Panc1 (cell line): ENCODE measurements at regions not wholly inside any gene's neighbourhood (a gene's known extent, or its start where the extent isn't known, plus 50 kb on each side); places are given as distances from the start of the nearest gene placed in this dataset.

ENCODE experiments used
- ATAC-seq: fragments of 200-7000 bp; cut with Tn5 transposase; 2 replicates; pipeline ENCODE4 v1.9.1; 2020; ENCODE audit warnings: mild to moderate bottlenecking, moderate library complexity
- BruUV-seq: library from RNA; stranded (reverse); fragments of 400-500 nt; replicated peaks from 2 replicates; lab custom pipeline; 2021; lab: Mats Ljungman, UMichigan
- CTCF ChIA-PET: fragments of 300-600 bp; sonication (Branson Sonifier 250); formaldehyde crosslinking; loops from one replicate; lab custom pipeline; 2022; ENCODE audit warnings: antibody characterized with exemption; lab: Charles Lee
- POLR2A ChIA-PET: fragments of 300-600 bp; sonication (Branson Sonifier 250); formaldehyde crosslinking; loops from one replicate; lab custom pipeline; 2022; ENCODE audit warnings: antibody characterized with exemption; lab: Charles Lee
- DNase-seq: peaks from one replicate; pipeline ENCODE4 v3.0.0-alpha.2; 2010; ENCODE audit warnings: low read depth, low spot score
- H3K27ac ChIP-seq: 2 replicates; pipeline ENCODE4 v1.5.1; 2011; ENCODE audit warnings: mild to moderate bottlenecking, low read length, inconsistent platforms
- H3K27me3 ChIP-seq: fragments of 200-500 bp; sonication (Bioruptor generic); 2 replicates; pipeline ENCODE4 v1.6.0; 2014; ENCODE audit warnings: low read length, inconsistent platforms; ENCODE audit not compliant: control insufficient read depth, insufficient read depth
- H3K36me3 ChIP-seq: fragments of 200-500 bp; sonication (Bioruptor generic); 2 replicates; pipeline ENCODE4 v1.5.1; 2014; ENCODE audit warnings: inconsistent platforms, mild to moderate bottlenecking, low read length, moderate library complexity; ENCODE audit not compliant: control insufficient read depth, insufficient read depth
- H3K4me1 ChIP-seq: 2 replicates; pipeline ENCODE4 v1.5.1; 2011; ENCODE audit warnings: inconsistent platforms, mild to moderate bottlenecking, low read length, moderate library complexity; ENCODE audit not compliant: control insufficient read depth, insufficient read depth
- H3K4me3 ChIP-seq, 2 experiments: 2 replicates each; pipeline ENCODE4 v1.5.1; 2011 to 2012; ENCODE audit warnings: low read depth in 2 of 2, low read length in 2 of 2, mild to moderate bottlenecking in 2 of 2, inconsistent platforms in 1 of 2, moderate library complexity in 1 of 2
- H3K9me3 ChIP-seq: fragments of 200-500 bp; sonication (Bioruptor generic); 2 replicates; pipeline ENCODE4 v1.5.1; 2014; ENCODE audit warnings: low read depth, mild to moderate bottlenecking, inconsistent platforms, low read length, moderate library complexity; ENCODE audit not compliant: control insufficient read depth, insufficient read depth
- CTCF ChIP-seq: fragments of 450-650 bp; IDR thresholded peaks from 2 replicates; pipeline ENCODE4 v1.5.1; 2017; ENCODE audit warnings: mild to moderate bottlenecking
- POLR2AphosphoS5 ChIP-seq: IDR thresholded peaks from 2 replicates; pipeline ENCODE4 v1.6.1; 2012; ENCODE audit warnings: mild to moderate bottlenecking, low read depth, low read length, moderate library complexity
- REST ChIP-seq, 2 experiments: IDR thresholded peaks; 2 replicates each; pipeline ENCODE4 v1.6.1; 2011 to 2012; ENCODE audit warnings: low read depth in 2 of 2, control low read depth in 1 of 2, low read length in 1 of 2, mild to moderate bottlenecking in 1 of 2, moderate library complexity in 1 of 2; ENCODE audit not compliant: insufficient read depth in 1 of 2
- SIN3A ChIP-seq: IDR thresholded peaks from 2 replicates; pipeline ENCODE4 v1.6.1; 2012; ENCODE audit warnings: low read depth, mild to moderate bottlenecking, low read length, moderate library complexity, borderline replicate concordance; ENCODE audit not compliant: insufficient read depth
- TCF7L2 ChIP-seq: IDR thresholded peaks from 2 replicates; pipeline ENCODE4 v1.6.1; 2011; ENCODE audit warnings: mild to moderate bottlenecking, low read depth, low read length, inconsistent platforms
- in situ Hi-C: cut with HindIII; loops from 2 replicates; pipeline ENCODE4 v1.10.0; 2016; ENCODE audit warnings: low sequenced_read_pairs, low pct_unique_long_range_greater_than_20kb
- intact Hi-C: fragments of 100-400 bp; cut with micrococcal nuclease; formaldehyde crosslinking; loops from one replicate; pipeline ENCODE4 v1.10.0; 2022; ENCODE audit not compliant: unreplicated experiment

- Histone ChIP-seq H3K4me3 (no peak overlapping the region), H3K27me3 (peaks cover 14% of the 10 kb centered on the region), H3K27ac (no peak overlapping the region), H3K4me1 (no peaks in the 10 kb centered on the region), H3K9me3 (no peaks in the 10 kb centered on the region), H3K36me3 (no peaks in the 10 kb centered on the region)
- ATAC-seq (no peak), DNase-seq (no peak)
- TF ChIP-seq POLR2AphosphoS5 (no peak), TCF7L2 (no peak), SIN3A (no peak), CTCF (no peak), REST (IDR thresholded peaks at IDR 0.05; ENCODE audit: insufficient read depth in 1 of 2, low read depth in 2 of 2, low read length in 1 of 2) (no peak)
- ChIA-PET POLR2A (interaction anchor here (0.7 kb wide), 1 partner anchor 95 kb away, joined by 3 read pairs; no protein-coding TSS in a partner anchor), CTCF (no interaction called here)
- BruUV-seq: no TSS peak
- in situ Hi-C loops (no loop called here), intact Hi-C loops (no loop called here)
Observed at GRCh38 chr2:175275539-175275938, 94.0 kb upstream of the ATP5MC3 start.

GRCh38 chr2:175259164-175259563 is 77.7 kb upstream of the ATP5MC3 start:
- Histone ChIP-seq H3K27me3 (peaks cover 3% of the 10 kb centered on the region; the same call in 1 of the 2 replicates), H3K4me3 (no peak overlapping the region), H3K36me3 (no peaks in the 10 kb centered on the region), H3K9me3 (no peaks in the 10 kb centered on the region), H3K27ac (no peak overlapping the region), H3K4me1 (no peaks in the 10 kb centered on the region)
- no peak for TF ChIP-seq SIN3A
- no peak for TF ChIP-seq POLR2AphosphoS5
- no peak for TF ChIP-seq REST (IDR thresholded peaks at IDR 0.05; ENCODE audit: insufficient read depth in 1 of 2, low read depth in 2 of 2, low read length in 1 of 2)
- no peak for TF ChIP-seq TCF7L2
- TF ChIP-seq CTCF: no peak
- intact Hi-C loops: no loop called here
- ATAC-seq (no peak), DNase-seq (no peak)
- ChIA-PET POLR2A (no interaction called here), CTCF (no interaction called here)
- in situ Hi-C loops: no loop called here
- BruUV-seq: no TSS peak
